ENCODE measurements at regions not wholly inside any gene's neighbourhood (a gene's known extent, or its start where the extent isn't known, plus 50 kb on each side); places are given as distances from the start of the nearest gene placed in this dataset.

- TF ChIP-seq CTCF (IDR thresholded peaks at IDR 0.05; ENCODE audit: low read depth, low read length, poor library complexity, severe bottlenecking) (no peak), EZH2phosphoT487 (IDR thresholded peaks at IDR 0.05; ENCODE audit: borderline replicate concordance, low read length) (no peak)
- no peaks in the 10 kb centered on the region for H3F3A ChIP-seq (ENCODE audit: control insufficient read depth, insufficient read depth)
- H3K4me3 ChIP-seq (ENCODE audit: low read length) = no peak overlapping the region
- H3K27ac ChIP-seq (ENCODE audit: low read depth, low read length) = no peak overlapping the region
- no peak overlapping the region for H3K4me2 ChIP-seq (ENCODE audit: low read length)
- H3K79me2 ChIP-seq (ENCODE audit: control insufficient read depth, low read length) = no peaks in the 10 kb centered on the region
- no peaks in the 10 kb centered on the region for H3K9me2 ChIP-seq (replicated peaks; ENCODE audit: control insufficient read depth, low read length)
- H3K27me3 ChIP-seq (ENCODE audit: control insufficient read depth, low read length) = no peaks in the 10 kb centered on the region
- no peaks in the 10 kb centered on the region for H4K20me1 ChIP-seq (ENCODE audit: control insufficient read depth, insufficient read depth, low read depth, low read length)
- no peaks in the 10 kb centered on the region for H3K9me3 ChIP-seq (ENCODE audit: control insufficient read depth, insufficient read depth, low read length)
- no peaks in the 10 kb centered on the region for H3K4me1 ChIP-seq (ENCODE audit: control insufficient read depth, low read length)
- H3K36me3 ChIP-seq (ENCODE audit: control insufficient read depth, low read length) = no peaks in the 10 kb centered on the region
Measured at GRCh38 chr9:26470284-26470683, 422.3 kb downstream of the CAAP1 start.

- no peak for TF ChIP-seq EZH2phosphoT487 (IDR thresholded peaks at IDR 0.05; ENCODE audit: borderline replicate concordance, low read length)
- TF ChIP-seq CTCF (IDR thresholded peaks at IDR 0.05; ENCODE audit: low read depth, low read length, poor library complexity, severe bottlenecking) = no peak
- no peaks in the 10 kb centered on the region for H3K27me3 ChIP-seq (ENCODE audit: control insufficient read depth, low read length)
- no peaks in the 10 kb centered on the region for H3K9me3 ChIP-seq (ENCODE audit: control insufficient read depth, insufficient read depth, low read length)
- H3K27ac ChIP-seq (ENCODE audit: low read depth, low read length) = no peak overlapping the region
- no peaks in the 10 kb centered on the region for H3K36me3 ChIP-seq (ENCODE audit: control insufficient read depth, low read length)
- no peaks in the 10 kb centered on the region for H3K79me2 ChIP-seq (ENCODE audit: control insufficient read depth, low read length)
- no peaks in the 10 kb centered on the region for H3K4me1 ChIP-seq (ENCODE audit: control insufficient read depth, low read length)
- H4K20me1 ChIP-seq (ENCODE audit: control insufficient read depth, insufficient read depth, low read depth, low read length) = no peaks in the 10 kb centered on the region
- no peaks in the 10 kb centered on the region for H3K9me2 ChIP-seq (replicated peaks; ENCODE audit: control insufficient read depth, low read length)
- no peaks in the 10 kb centered on the region for H3F3A ChIP-seq (ENCODE audit: control insufficient read depth, insufficient read depth)
- no peak overlapping the region for H3K4me3 ChIP-seq (ENCODE audit: low read length)
- H3K4me2 ChIP-seq (ENCODE audit: low read length) = no peak overlapping the region
Measured at GRCh38 chr9:26463837-26464236, 428.8 kb downstream of the CAAP1 start.

- Histone ChIP-seq H3K4me1 (ENCODE audit: control insufficient read depth, low read length) (no peaks in the 10 kb centered on the region), H3K4me2 (ENCODE audit: low read length) (no peak overlapping the region), H3K9me3 (ENCODE audit: control insufficient read depth, insufficient read depth, low read length) (no peaks in the 10 kb centered on the region), H3K27me3 (ENCODE audit: control insufficient read depth, low read length) (no peaks in the 10 kb centered on the region), H3K9me2 (replicated peaks; ENCODE audit: control insufficient read depth, low read length) (no peaks in the 10 kb centered on the region), H4K20me1 (ENCODE audit: control insufficient read depth, insufficient read depth, low read depth, low read length) (no peaks in the 10 kb centered on the region), H3K4me3 (ENCODE audit: low read length) (no peak overlapping the region), H3K27ac (ENCODE audit: low read depth, low read length) (no peak overlapping the region), H3F3A (ENCODE audit: control insufficient read depth, insufficient read depth) (no peaks in the 10 kb centered on the region), H3K79me2 (ENCODE audit: control insufficient read depth, low read length) (no peaks in the 10 kb centered on the region), H3K36me3 (ENCODE audit: control insufficient read depth, low read length) (no peaks in the 10 kb centered on the region)
- TF ChIP-seq CTCF (IDR thresholded peaks at IDR 0.05; ENCODE audit: low read depth, low read length, poor library complexity, severe bottlenecking) = no peak
- TF ChIP-seq EZH2phosphoT487 (IDR thresholded peaks at IDR 0.05; ENCODE audit: borderline replicate concordance, low read length) = no peak
Measured at GRCh38 chr9:26462751-26463150, 429.9 kb downstream of the CAAP1 start.

GRCh38 chr9:26462213-26462612 lies 430.4 kb downstream of the CAAP1 start:
- no peaks in the 10 kb centered on the region for H4K20me1 ChIP-seq (ENCODE audit: control insufficient read depth, insufficient read depth, low read depth, low read length)
- H3F3A ChIP-seq (ENCODE audit: control insufficient read depth, insufficient read depth) = no peaks in the 10 kb centered on the region
- TF ChIP-seq CTCF (IDR thresholded peaks at IDR 0.05; ENCODE audit: low read depth, low read length, poor library complexity, severe bottlenecking) (no peak), EZH2phosphoT487 (IDR thresholded peaks at IDR 0.05; ENCODE audit: borderline replicate concordance, low read length) (no peak)
- H3K4me2 ChIP-seq (ENCODE audit: low read length) = no peak overlapping the region
- no peaks in the 10 kb centered on the region for H3K79me2 ChIP-seq (ENCODE audit: control insufficient read depth, low read length)
- no peaks in the 10 kb centered on the region for H3K9me3 ChIP-seq (ENCODE audit: control insufficient read depth, insufficient read depth, low read length)
- no peaks in the 10 kb centered on the region for H3K27me3 ChIP-seq (ENCODE audit: control insufficient read depth, low read length)
- no peak overlapping the region for H3K4me3 ChIP-seq (ENCODE audit: low read length)
- no peak overlapping the region for H3K27ac ChIP-seq (ENCODE audit: low read depth, low read length)
- no peaks in the 10 kb centered on the region for H3K9me2 ChIP-seq (replicated peaks; ENCODE audit: control insufficient read depth, low read length)
- no peaks in the 10 kb centered on the region for H3K36me3 ChIP-seq (ENCODE audit: control insufficient read depth, low read length)
- H3K4me1 ChIP-seq (ENCODE audit: control insufficient read depth, low read length) = no peaks in the 10 kb centered on the region
